HG03520 (cell line): ENCODE measurements at regions not wholly inside any gene's neighbourhood (a gene's known extent, or its start where the extent isn't known, plus 50 kb on each side); places are given as distances from the start of the nearest gene placed in this dataset.

Experiments
- ATAC-seq: cut with Tn5 transposase; IDR thresholded peaks from one replicate; pipeline ENCODE4 v1.9.1; 2021; ENCODE audit warnings: mild to moderate bottlenecking, moderate library complexity; ENCODE audit not compliant: unreplicated experiment

- ATAC-seq = no peak
Measured at GRCh38 chr6:122307577-122307976, 91.9 kb upstream of the HSF2 start.

- ATAC-seq = no peak
Measured at GRCh38 chr6:122308074-122308473, 91.4 kb upstream of the HSF2 start.

GRCh38 chr6:122315842-122316241 lies 83.6 kb upstream of the HSF2 start:
- ATAC-seq = no peak

GRCh38 chr6:122322824-122323223 lies 76.6 kb upstream of the HSF2 start:
- ATAC-seq = no peak

- no peak for ATAC-seq
Measured at GRCh38 chr6:122323361-122323760, 76.1 kb upstream of the HSF2 start.

GRCh38 chr6:122330315-122330714 lies 69.1 kb upstream of the HSF2 start:
- ATAC-seq = no peak

GRCh38 chr6:122337645-122338044 lies 61.8 kb upstream of the HSF2 start:
- ATAC-seq = no peak

- ATAC-seq = no peak
Measured at GRCh38 chr6:122339661-122340060, 59.8 kb upstream of the HSF2 start.

GRCh38 chr6:122347280-122347679 lies 52.2 kb upstream of the HSF2 start:
- ATAC-seq = no peak

- no peak for ATAC-seq
Measured at GRCh38 chr6:122347751-122348150, 51.7 kb upstream of the HSF2 start.
